Gastrocnemius medialis (tissue), 4 donors: ENCODE measurements at regions not wholly inside any gene's neighbourhood (a gene's known extent, or its start where the extent isn't known, plus 50 kb on each side); places are given as distances from the start of the nearest gene placed in this dataset.

Source experiments
- ATAC-seq, 2 donors: fragments of 150-250 bp; one replicate each; pipeline ENCODE4 v1.9.1; 2016
- DNase-seq, 2 donors: peaks; one replicate each; pipeline ENCODE4 v3.0.0-alpha.2; 2019
- H3K27ac ChIP-seq, 4 donors: fragments of 200-600 bp; sonication (generic); 1 replicate in 1 of 4; 2 replicates in 3 of 4; pipeline ENCODE4 v1.5.1; 2016 to 2018; ENCODE audit warnings: mild to moderate bottlenecking in 2 of 4, moderate library complexity in 1 of 4
- H3K27me3 ChIP-seq, 3 donors: fragments of 200-600 bp; sonication (generic) in 2 of 3; 1 replicate in 1 of 3; 2 replicates in 2 of 3; pipeline versions ENCODE4 v1.5.1 to v1.6.0; 2016 to 2019; ENCODE audit warnings: mild to moderate bottlenecking in 1 of 3, moderate library complexity in 1 of 3
- H3K36me3 ChIP-seq, 2 donors: fragments of 200-600 bp; sonication (generic) in 1 of 2; one replicate each; pipeline ENCODE4 v1.5.1; 2017 to 2018
- H3K4me1 ChIP-seq, 2 donors: fragments of 200-600 bp; sonication (generic) in 1 of 2; one replicate each; pipeline ENCODE4 v1.5.1; 2016 to 2017; ENCODE audit warnings: mild to moderate bottlenecking in 2 of 2
- H3K4me3 ChIP-seq, 4 donors: fragments of 200-600 bp; sonication (generic) in 3 of 4; 1 replicate in 1 of 4; 2 replicates in 3 of 4; pipeline ENCODE4 v1.5.1; 2016 to 2019; ENCODE audit warnings: mild to moderate bottlenecking in 2 of 4
- H3K9me3 ChIP-seq, 3 donors: fragments of 200-600 bp; sonication (generic) in 2 of 3; 1 replicate in 1 of 3; 2 replicates in 2 of 3; pipeline ENCODE4 v1.5.1; 2016 to 2019
- CTCF ChIP-seq, 5 experiments: fragments of 450-650 bp in 3 of 5; fragments of 200-600 bp in 2 of 5; sonication (generic) in 2 of 5; IDR thresholded peaks in 4 of 5; conservative IDR thresholded peaks in 1 of 5; 1 replicate in 4 of 5; 2 replicates in 1 of 5; pipeline ENCODE4 v1.5.1; 2016 to 2019; ENCODE audit warnings: antibody characterized with exemption in 5 of 5, mild to moderate bottlenecking in 3 of 5, moderate library complexity in 3 of 5
- POLR2A ChIP-seq, 2 donors: fragments of 450-650 bp; IDR thresholded peaks; one replicate each; pipeline ENCODE4 v1.6.1; 2017; ENCODE audit warnings: antibody characterized with exemption in 2 of 2, mild to moderate bottlenecking in 2 of 2, moderate library complexity in 2 of 2
- in situ Hi-C, 4 donors: fragments of 200-750 bp; cut with MboI; loops; one replicate each; pipeline versions ENCODE4 v1.15.0 to v1.8.0; 2017; ENCODE audit warnings: low sequenced_read_pairs in 4 of 4
- intact Hi-C: fragments of 100-400 bp; cut with DNase I; formaldehyde crosslinking; loops from one replicate; pipeline ENCODE4 v1.15.1; 2023; ENCODE audit warnings: low total_unique reads

DNA sequence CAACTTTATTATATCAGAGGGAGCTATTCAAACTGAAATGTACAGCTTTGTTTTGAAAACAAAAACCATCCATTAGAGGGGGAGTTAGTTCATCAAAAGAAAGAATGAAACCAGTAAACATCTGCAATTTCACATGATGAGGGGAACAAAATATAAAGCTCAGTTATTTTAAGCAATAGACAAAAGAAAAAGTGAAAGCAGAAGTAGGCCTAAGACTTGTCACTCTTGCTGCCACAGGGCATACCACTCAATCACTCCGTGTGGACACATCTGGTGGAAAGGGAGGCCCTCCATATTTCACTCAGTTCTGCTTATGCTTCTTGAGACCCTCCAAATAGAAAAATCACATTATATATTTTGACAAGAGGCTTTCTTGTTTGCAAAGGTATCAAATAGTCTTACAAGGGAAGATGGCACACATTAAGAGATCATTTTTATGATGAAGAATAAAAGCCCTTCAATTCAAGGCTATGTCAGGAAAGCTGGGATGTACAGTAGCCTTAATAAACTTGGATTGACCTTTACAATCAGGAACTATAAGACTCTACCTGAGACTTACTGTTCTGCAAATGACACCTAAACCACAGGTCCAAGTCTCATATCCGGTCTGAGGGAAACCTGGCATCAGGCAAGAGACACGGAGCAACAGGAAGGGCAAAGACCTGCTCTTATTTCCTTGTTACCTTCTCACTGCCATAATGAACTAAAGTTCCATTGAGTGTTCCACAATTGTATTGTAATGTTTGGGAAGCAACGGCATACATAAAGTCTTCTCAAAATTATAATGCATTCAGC lies 222.5 kb upstream of the GRIP1 start:
- no peaks in the 10 kb centered on the region for H3K9me3 ChIP-seq
- no peaks in the 10 kb centered on the region for H3K27me3 ChIP-seq
- H3K36me3 ChIP-seq, result no peaks in the 10 kb centered on the region
- DNase-seq (no peak), ATAC-seq (no peak)
- intact Hi-C loops (no loop called here), in situ Hi-C loops (no loop called here)
- TF ChIP-seq CTCF (IDR thresholded peaks at IDR 0.05 in 4 of 5, conservative IDR thresholded peaks at IDR 0.05 in 1 of 5), result no peak
- no peak for TF ChIP-seq POLR2A (IDR thresholded peaks at IDR 0.05)
- H3K4me3 ChIP-seq, result no peak overlapping the region
- H3K4me1 ChIP-seq, result peaks cover 0 to 6% of the 10 kb centered on the region in 2 donors
- no peak overlapping the region for H3K27ac ChIP-seq

- intact Hi-C loops, result no loop called here
- no peaks in the 10 kb centered on the region for H3K27me3 ChIP-seq
- DNase-seq (no peak), ATAC-seq (no peak)
- H3K36me3 ChIP-seq, result no peaks in the 10 kb centered on the region
- H3K27ac ChIP-seq, result no peak overlapping the region
- TF ChIP-seq POLR2A (IDR thresholded peaks at IDR 0.05) (no peak), CTCF (IDR thresholded peaks at IDR 0.05 in 4 of 5, conservative IDR thresholded peaks at IDR 0.05 in 1 of 5) (no peak)
- peaks cover 0 to 6% of the 10 kb centered on the region in 2 donors for H3K4me1 ChIP-seq
- no peaks in the 10 kb centered on the region for H3K9me3 ChIP-seq
- in situ Hi-C loops, result no loop called here
- H3K4me3 ChIP-seq, result no peak overlapping the region
These were observed 223.1 kb upstream of the GRIP1 start for GRCh38 chr12:66902020-66902419.

- H3K4me1 ChIP-seq, result no peaks in the 10 kb centered on the region
- no peak for TF ChIP-seq CTCF (IDR thresholded peaks at IDR 0.05 in 4 of 5, conservative IDR thresholded peaks at IDR 0.05 in 1 of 5)
- no peak for TF ChIP-seq POLR2A (IDR thresholded peaks at IDR 0.05)
- intact Hi-C loops, result no loop called here
- DNase-seq (no peak), ATAC-seq (no peak)
- H3K4me3 ChIP-seq, result no peak overlapping the region
- no peaks in the 10 kb centered on the region for H3K27me3 ChIP-seq
- in situ Hi-C loops, result no loop called here
- H3K36me3 ChIP-seq, result no peaks in the 10 kb centered on the region
- no peaks in the 10 kb centered on the region for H3K9me3 ChIP-seq
- no peak overlapping the region for H3K27ac ChIP-seq
These were observed 225.0 kb upstream of the GRIP1 start for GRCh38 chr12:66903782-66904396.

GRCh38 chr12:66905201-66905600 lies 226.3 kb upstream of the GRIP1 start:
- Histone ChIP-seq H3K27me3 (no peaks in the 10 kb centered on the region), H3K9me3 (no peaks in the 10 kb centered on the region), H3K27ac (no peak overlapping the region), H3K4me1 (no peaks in the 10 kb centered on the region), H3K36me3 (no peaks in the 10 kb centered on the region), H3K4me3 (no peak overlapping the region)
- intact Hi-C loops (no loop called here), in situ Hi-C loops (no loop called here)
- DNase-seq (no peak), ATAC-seq (no peak)
- TF ChIP-seq CTCF (IDR thresholded peaks at IDR 0.05 in 4 of 5, conservative IDR thresholded peaks at IDR 0.05 in 1 of 5), result no peak
- no peak for TF ChIP-seq POLR2A (IDR thresholded peaks at IDR 0.05)
